B cell (primary cell): ENCODE measurements at regions not wholly inside any gene's neighbourhood (a gene's known extent, or its start where the extent isn't known, plus 50 kb on each side); places are given as distances from the start of the nearest gene placed in this dataset.

ENCODE experiments used
- CTCF ChIP-seq: fragments of 200-600 bp; IDR thresholded peaks from one replicate; pipeline ENCODE4 v1.8.0; 2022; ENCODE audit warnings: antibody characterized with exemption, mild to moderate bottlenecking
- EZH2 ChIP-seq: IDR thresholded peaks from 2 replicates; pipeline ENCODE4 v1.6.1; 2012; ENCODE audit warnings: borderline replicate concordance, low read depth, mild to moderate bottlenecking, moderate library complexity, low read length; ENCODE audit not compliant: insufficient read depth, poor library complexity, severe bottlenecking

- TF ChIP-seq CTCF (no peak), EZH2 (no peak)
These were observed 232.8 kb upstream of the PTBP2 start for GRCh38 chr1:96488777-96489176.
